KMS-11 (cell line): ENCODE measurements at regions not wholly inside any gene's neighbourhood (a gene's known extent, or its start where the extent isn't known, plus 50 kb on each side); places are given as distances from the start of the nearest gene placed in this dataset.

Experiments
- H2AFZ ChIP-seq: fragments of 200-600 bp; sonication (generic); 2 replicates; pipeline ENCODE4 v1.6.1; 2016; ENCODE audit warnings: antibody characterized with exemption, mixed run types, low read depth
- H3K27ac ChIP-seq: fragments of 200-600 bp; sonication (generic); 2 replicates; pipeline ENCODE4 v1.6.1; 2016; ENCODE audit warnings: mild to moderate bottlenecking, mixed run types
- H3K27me3 ChIP-seq: fragments of 200-600 bp; sonication (generic); 2 replicates; pipeline ENCODE4 v1.6.1; 2017; ENCODE audit warnings: mild to moderate bottlenecking, low read depth, mixed run types, moderate library complexity; ENCODE audit not compliant: insufficient read depth
- H3K36me3 ChIP-seq: fragments of 200-600 bp; sonication (generic); 2 replicates; pipeline ENCODE4 v1.6.1; 2017; ENCODE audit warnings: mild to moderate bottlenecking, mixed run types; ENCODE audit not compliant: insufficient read depth
- H3K4me1 ChIP-seq: fragments of 200-600 bp; sonication (generic); 2 replicates; pipeline ENCODE4 v1.6.1; 2016; ENCODE audit warnings: mild to moderate bottlenecking, low read depth, mixed run types; ENCODE audit not compliant: poor library complexity, severe bottlenecking
- H3K4me2 ChIP-seq: fragments of 200-600 bp; sonication (generic); 2 replicates; pipeline ENCODE4 v1.7.0; 2016; ENCODE audit warnings: mild to moderate bottlenecking, mixed run types
- H3K4me3 ChIP-seq: fragments of 200-600 bp; sonication (generic); IDR thresholded peaks from 2 replicates; pipeline ENCODE4 v1.6.1; 2017; ENCODE audit warnings: low read depth, low read length, mixed read lengths; ENCODE audit not compliant: insufficient read depth
- H3K79me2 ChIP-seq: fragments of 200-600 bp; sonication (generic); 2 replicates; pipeline ENCODE4 v1.6.1; 2016; ENCODE audit warnings: low read depth, mixed run types; ENCODE audit not compliant: insufficient read depth
- H3K9ac ChIP-seq: fragments of 200-600 bp; sonication (generic); 2 replicates; pipeline ENCODE4 v1.6.1; 2016; ENCODE audit warnings: mild to moderate bottlenecking, mixed run types
- H4K20me1 ChIP-seq: fragments of 200-600 bp; sonication (generic); 2 replicates; pipeline ENCODE4 v1.6.1; 2016; ENCODE audit warnings: mild to moderate bottlenecking, mixed run types; ENCODE audit not compliant: insufficient read depth
- TF ChIP-seq, protein P1 (sequence below): fragments of 200-600 bp; sonication (generic); conservative IDR thresholded peaks from 2 replicates; pipeline ENCODE4 v1.6.1; 2017; ENCODE audit warnings: low read depth, mild to moderate bottlenecking, antibody characterized with exemption, low read length, moderate library complexity, mixed read lengths

DNA sequence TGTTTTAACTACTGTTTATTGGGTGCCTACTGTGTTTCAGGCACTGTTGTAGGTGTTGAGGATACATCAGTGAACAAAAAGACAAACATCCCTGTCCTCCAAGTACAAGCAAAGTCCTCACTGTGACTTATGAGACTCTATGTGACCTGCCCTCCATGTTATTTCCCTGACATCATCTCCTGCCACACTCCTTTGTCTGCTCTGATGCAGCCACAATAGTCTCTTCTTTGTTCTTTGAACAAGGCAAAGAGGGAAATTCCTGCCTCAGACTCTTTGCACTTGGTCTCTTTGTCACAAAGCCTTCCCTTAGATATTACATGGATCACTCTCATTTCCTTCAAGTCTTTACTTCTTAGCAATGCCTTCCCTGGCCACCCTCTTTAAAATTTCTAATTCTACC is 240.1 kb upstream of the SRRM4 start:
- no peak overlapping the region for H3K27ac ChIP-seq
- no peak overlapping the region for H3K9ac ChIP-seq
- H2AFZ ChIP-seq: no peak overlapping the region
- TF ChIP-seq, protein P1, sequence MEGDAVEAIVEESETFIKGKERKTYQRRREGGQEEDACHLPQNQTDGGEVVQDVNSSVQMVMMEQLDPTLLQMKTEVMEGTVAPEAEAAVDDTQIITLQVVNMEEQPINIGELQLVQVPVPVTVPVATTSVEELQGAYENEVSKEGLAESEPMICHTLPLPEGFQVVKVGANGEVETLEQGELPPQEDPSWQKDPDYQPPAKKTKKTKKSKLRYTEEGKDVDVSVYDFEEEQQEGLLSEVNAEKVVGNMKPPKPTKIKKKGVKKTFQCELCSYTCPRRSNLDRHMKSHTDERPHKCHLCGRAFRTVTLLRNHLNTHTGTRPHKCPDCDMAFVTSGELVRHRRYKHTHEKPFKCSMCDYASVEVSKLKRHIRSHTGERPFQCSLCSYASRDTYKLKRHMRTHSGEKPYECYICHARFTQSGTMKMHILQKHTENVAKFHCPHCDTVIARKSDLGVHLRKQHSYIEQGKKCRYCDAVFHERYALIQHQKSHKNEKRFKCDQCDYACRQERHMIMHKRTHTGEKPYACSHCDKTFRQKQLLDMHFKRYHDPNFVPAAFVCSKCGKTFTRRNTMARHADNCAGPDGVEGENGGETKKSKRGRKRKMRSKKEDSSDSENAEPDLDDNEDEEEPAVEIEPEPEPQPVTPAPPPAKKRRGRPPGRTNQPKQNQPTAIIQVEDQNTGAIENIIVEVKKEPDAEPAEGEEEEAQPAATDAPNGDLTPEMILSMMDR: no peak
- H3K36me3 ChIP-seq: no peaks in the 10 kb centered on the region
- no peaks in the 10 kb centered on the region for H3K4me1 ChIP-seq
- no peak overlapping the region for H3K4me3 ChIP-seq
- H3K27me3 ChIP-seq: no peaks in the 10 kb centered on the region
- H3K79me2 ChIP-seq: no peaks in the 10 kb centered on the region
- H4K20me1 ChIP-seq: no peaks in the 10 kb centered on the region
- no peak overlapping the region for H3K4me2 ChIP-seq

DNA sequence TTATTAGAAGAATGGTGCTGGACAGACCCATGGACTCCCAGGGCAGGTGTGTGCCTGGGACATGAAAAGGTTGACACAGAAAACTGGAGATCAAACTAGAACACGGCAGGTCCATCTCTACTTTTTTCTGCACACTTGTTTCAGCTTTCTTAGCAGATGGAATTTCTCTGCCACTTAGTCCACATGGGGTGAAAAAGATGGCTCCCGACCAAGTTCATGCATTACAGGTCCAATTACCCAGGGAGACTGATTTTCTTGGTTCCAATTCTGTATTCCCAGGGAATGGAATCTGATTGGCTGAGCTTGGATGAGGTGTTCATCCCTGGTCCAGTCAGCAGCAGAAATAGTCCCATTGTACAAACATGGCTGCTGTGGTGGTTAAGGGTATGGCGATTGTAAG is 238.9 kb upstream of the SRRM4 start:
- H3K27ac ChIP-seq: no peak overlapping the region
- H3K4me1 ChIP-seq: no peaks in the 10 kb centered on the region
- H3K4me2 ChIP-seq: no peak overlapping the region
- TF ChIP-seq, protein P1: no peak
- H3K27me3 ChIP-seq: no peaks in the 10 kb centered on the region
- no peaks in the 10 kb centered on the region for H3K36me3 ChIP-seq
- H3K4me3 ChIP-seq: no peak overlapping the region
- H3K79me2 ChIP-seq: no peaks in the 10 kb centered on the region
- H4K20me1 ChIP-seq: no peaks in the 10 kb centered on the region
- H2AFZ ChIP-seq: no peak overlapping the region
- no peak overlapping the region for H3K9ac ChIP-seq

- Histone ChIP-seq H3K27me3 (no peaks in the 10 kb centered on the region), H3K4me2 (no peak overlapping the region), H3K9ac (no peak overlapping the region), H3K36me3 (no peaks in the 10 kb centered on the region), H3K27ac (no peak overlapping the region), H3K4me3 (no peak overlapping the region), H3K79me2 (no peaks in the 10 kb centered on the region), H3K4me1 (no peaks in the 10 kb centered on the region), H4K20me1 (no peaks in the 10 kb centered on the region), H2AFZ (no peak overlapping the region)
- TF ChIP-seq, protein P1: no peak
These were observed 237.2 kb upstream of the SRRM4 start for GRCh38 chr12:118743896-118744700.

DNA sequence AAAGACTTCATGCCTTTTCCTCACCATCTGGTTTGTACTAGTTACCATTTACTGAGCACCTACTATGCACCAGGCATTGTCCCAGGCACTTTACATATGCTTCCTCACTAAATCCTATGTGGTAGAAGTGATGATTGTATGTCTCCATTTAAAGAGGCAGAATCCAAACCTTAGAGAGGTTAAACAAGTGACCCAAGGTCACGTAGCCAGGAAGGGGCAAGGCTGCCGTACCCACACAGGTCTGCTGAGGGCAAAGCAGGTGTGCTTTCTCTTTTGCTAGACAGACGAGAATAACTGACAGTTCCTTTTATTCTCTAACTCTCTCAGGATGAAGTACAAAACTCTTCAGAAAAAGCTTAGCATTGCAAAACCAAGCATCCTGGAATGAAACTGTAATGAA is 235.2 kb upstream of the SRRM4 start:
- TF ChIP-seq, protein P1: no peak
- Histone ChIP-seq H2AFZ (no peak overlapping the region), H3K79me2 (no peaks in the 10 kb centered on the region), H3K9ac (no peak overlapping the region), H3K4me3 (no peak overlapping the region), H4K20me1 (no peaks in the 10 kb centered on the region), H3K4me2 (no peak overlapping the region), H3K36me3 (no peaks in the 10 kb centered on the region), H3K27ac (no peak overlapping the region), H3K27me3 (no peaks in the 10 kb centered on the region), H3K4me1 (no peaks in the 10 kb centered on the region)
